ENCODE measurements at regions not wholly inside any gene's neighbourhood (a gene's known extent, or its start where the extent isn't known, plus 50 kb on each side); places are given as distances from the start of the nearest gene placed in this dataset.

- DNase-seq, result no peak
Observed at GRCh38 chr1:13976485-13976884, 276.5 kb downstream of the PRDM2 start.

- no peak for DNase-seq
Observed at GRCh38 chr1:13981142-13981541, 281.2 kb downstream of the PRDM2 start.

- DNase-seq, result no peak
Observed at GRCh38 chr1:13983393-13983792, 283.4 kb downstream of the PRDM2 start.

GRCh38 chr1:13990939-13991338 lies 291.0 kb downstream of the PRDM2 start:
- DNase-seq, result no peak

- no peak for DNase-seq
Observed at GRCh38 chr1:13992489-13993285, 292.7 kb downstream of the PRDM2 start.

- DNase-seq, result no peak
Observed at GRCh38 chr1:13994386-13994785, 294.4 kb downstream of the PRDM2 start.

GRCh38 chr1:13996334-13996733 lies 296.3 kb downstream of the PRDM2 start:
- DNase-seq, result no peak

- DNase-seq, result no peak
Observed at GRCh38 chr1:14003552-14003951, 303.6 kb downstream of the PRDM2 start.

GRCh38 chr1:14009582-14009981 lies 309.6 kb downstream of the PRDM2 start:
- DNase-seq, result no peak

GRCh38 chr1:14010476-14010875 lies 310.5 kb downstream of the PRDM2 start:
- DNase-seq, result no peak

GRCh38 chr1:14011132-14011531 lies 311.1 kb downstream of the PRDM2 start:
- no peak for DNase-seq

GRCh38 chr1:14011888-14012287 lies 311.9 kb downstream of the PRDM2 start:
- no peak for DNase-seq

- DNase-seq, result no peak
Observed at GRCh38 chr1:14014929-14015328, 314.9 kb downstream of the PRDM2 start.

GRCh38 chr1:14015917-14016316 lies 315.9 kb downstream of the PRDM2 start:
- no peak for DNase-seq

GRCh38 chr1:14017531-14017961 lies 317.6 kb downstream of the PRDM2 start:
- no peak for DNase-seq

GRCh38 chr1:14019461-14019860 lies 319.5 kb downstream of the PRDM2 start:
- DNase-seq, result no peak

GRCh38 chr1:14020006-14020405 lies 320.0 kb downstream of the PRDM2 start:
- no peak for DNase-seq

GRCh38 chr1:14027099-14027498 lies 327.1 kb downstream of the PRDM2 start:
- DNase-seq, result no peak

- no peak for DNase-seq
Observed at GRCh38 chr1:14031461-14031860, 331.5 kb downstream of the PRDM2 start.

- DNase-seq, result no peak
Observed at GRCh38 chr1:14034506-14034905, 334.5 kb downstream of the PRDM2 start.

GRCh38 chr1:14037101-14037847 lies 337.3 kb downstream of the PRDM2 start:
- DNase-seq, result no peak

GRCh38 chr1:14039582-14040430 lies 339.8 kb downstream of the PRDM2 start:
- no peak for DNase-seq

- no peak for DNase-seq
Observed at GRCh38 chr1:14049965-14050364, 350.0 kb downstream of the PRDM2 start.

All from NCI-H446 (cell line).